Activated CD4-positive, CD25-positive, alpha-beta regulatory T cell treated with anti-CD3 and anti-CD28 coated beads, Interleukin-2, amount 50 U/mL, for 24 hours (primary cell): ENCODE measurements at regions not wholly inside any gene's neighbourhood (a gene's known extent, or its start where the extent isn't known, plus 50 kb on each side); places are given as distances from the start of the nearest gene placed in this dataset.

ENCODE experiments used
- ATAC-seq, 2 donors: fragments of 150-1000 bp; cut with Tn5 transposase; one replicate each; pipeline ENCODE4 v1.10.0; 2021; ENCODE audit warnings: mild to moderate bottlenecking in 1 of 2, moderate library complexity in 1 of 2

GRCh38 chr1:219304227-219305226 lies 130.8 kb downstream of the LYPLAL1 start:
- ATAC-seq, result no peak

- no peak for ATAC-seq
These were observed 129.0 kb downstream of the LYPLAL1 start for GRCh38 chr1:219302697-219303096.

GRCh38 chr1:219299420-219299819 lies 125.7 kb downstream of the LYPLAL1 start:
- ATAC-seq, result no peak

- no peak for ATAC-seq
These were observed 125.0 kb downstream of the LYPLAL1 start for GRCh38 chr1:219298571-219299148.

GRCh38 chr1:219296430-219297355 lies 123.0 kb downstream of the LYPLAL1 start:
- ATAC-seq, result no peak

- ATAC-seq, result no peak
These were observed 120.6 kb downstream of the LYPLAL1 start for GRCh38 chr1:219294251-219294650.

- ATAC-seq, result no peak
These were observed 119.7 kb downstream of the LYPLAL1 start for GRCh38 chr1:219293410-219293809.

- ATAC-seq, result no peak
These were observed 119.3 kb downstream of the LYPLAL1 start for GRCh38 chr1:219292999-219293398.

GRCh38 chr1:219292341-219292740 lies 118.7 kb downstream of the LYPLAL1 start:
- no peak for ATAC-seq

- no peak for ATAC-seq
These were observed 115.5 kb downstream of the LYPLAL1 start for GRCh38 chr1:219289171-219289570.

GRCh38 chr1:219283541-219283940 lies 109.9 kb downstream of the LYPLAL1 start:
- ATAC-seq, result no peak

- no peak for ATAC-seq
These were observed 108.2 kb downstream of the LYPLAL1 start for GRCh38 chr1:219281831-219282230.

- no peak for ATAC-seq
These were observed 105.5 kb downstream of the LYPLAL1 start for GRCh38 chr1:219279017-219279770.

GRCh38 chr1:219278288-219278687 lies 104.6 kb downstream of the LYPLAL1 start:
- ATAC-seq, result no peak

GRCh38 chr1:219277304-219278105 lies 103.8 kb downstream of the LYPLAL1 start:
- ATAC-seq, result no peak

GRCh38 chr1:219276049-219276738 lies 102.5 kb downstream of the LYPLAL1 start:
- no peak for ATAC-seq

- ATAC-seq, result no peak
These were observed 99.5 kb downstream of the LYPLAL1 start for GRCh38 chr1:219273088-219273686.

- ATAC-seq, result no peak
These were observed 98.3 kb downstream of the LYPLAL1 start for GRCh38 chr1:219271818-219272535.

GRCh38 chr1:219269171-219269570 lies 95.5 kb downstream of the LYPLAL1 start:
- no peak for ATAC-seq

GRCh38 chr1:219266524-219266923 lies 92.8 kb downstream of the LYPLAL1 start:
- ATAC-seq, result no peak
